NCI-H187 treated with DMSO at 0.1 percent for 48 hours (cell line): ENCODE measurements at regions not wholly inside any gene's neighbourhood (a gene's known extent, or its start where the extent isn't known, plus 50 kb on each side); places are given as distances from the start of the nearest gene placed in this dataset.
"Not testable (repeated sequence)": the region's sequence is repeated elsewhere in the genome, so short reads cannot be mapped to it uniquely, and the experiment has no call there.

Source experiments
- DNase-seq: peaks from one replicate; lab custom pipeline; 2025; lab: John Stamatoyannopoulos, UW

DNA sequence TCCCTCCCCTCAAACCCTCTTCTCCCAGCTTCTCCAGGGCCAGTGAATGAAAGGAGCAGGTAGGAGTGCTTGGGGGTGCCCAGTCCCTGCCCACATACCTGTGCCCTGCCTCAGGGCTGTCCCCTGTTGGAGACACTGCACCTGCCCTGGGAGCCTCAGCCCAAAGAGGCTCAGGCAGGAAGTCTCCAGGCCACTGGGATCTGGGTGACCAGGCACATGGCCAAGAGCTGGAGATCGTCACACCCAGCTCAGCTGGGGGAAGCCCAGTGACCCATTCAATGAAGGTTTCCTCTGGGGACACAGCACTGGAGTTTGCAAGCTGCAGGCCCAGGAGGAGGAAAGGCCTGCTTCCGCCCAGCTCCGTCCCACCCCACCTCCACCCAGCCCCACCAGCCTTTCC is 156.4 kb downstream of the ZFP36L2 start:
- no peak for DNase-seq

DNA sequence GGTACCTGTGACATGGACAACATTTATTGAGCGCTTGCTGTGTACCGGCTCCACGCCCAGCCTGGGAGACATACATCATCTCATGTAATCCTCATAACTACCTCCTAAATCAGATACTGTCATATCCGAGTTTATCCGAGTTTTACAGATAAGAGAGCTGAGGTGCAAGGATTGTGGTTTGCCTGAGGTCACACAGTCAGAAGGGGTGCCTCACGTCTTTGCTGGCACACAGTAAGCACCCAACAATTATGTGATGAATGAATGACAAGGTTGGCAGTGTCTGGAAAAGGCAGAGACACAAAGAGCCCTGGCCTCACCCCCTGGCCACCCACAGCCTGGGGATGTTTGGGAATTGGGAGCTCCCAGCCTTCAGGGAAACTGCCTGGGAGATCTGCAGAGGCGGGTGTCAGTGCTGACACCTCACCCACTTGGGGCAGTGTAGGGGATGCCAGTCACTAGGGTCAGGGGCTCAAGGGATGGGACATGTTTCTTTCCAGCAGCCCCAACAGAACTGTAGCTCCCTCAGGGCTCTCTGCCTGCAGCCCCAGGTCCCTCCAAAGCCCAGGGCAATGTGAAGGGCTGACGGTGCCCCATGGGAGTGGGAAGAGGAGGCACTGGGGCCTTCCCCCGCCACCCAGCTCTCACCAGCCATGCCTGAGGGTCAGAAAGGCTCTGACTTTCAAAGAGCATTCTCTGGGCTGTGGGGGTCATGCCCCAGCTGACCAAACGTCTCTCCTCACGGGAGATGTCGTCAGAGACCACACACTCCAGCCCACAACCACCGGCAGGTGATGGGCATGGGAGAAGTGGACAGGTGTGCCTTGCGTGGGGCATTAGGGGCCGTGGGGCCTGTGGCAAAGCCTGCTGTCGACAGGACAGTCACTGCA is 157.5 kb downstream of the ZFP36L2 start:
- no peak for DNase-seq

DNA sequence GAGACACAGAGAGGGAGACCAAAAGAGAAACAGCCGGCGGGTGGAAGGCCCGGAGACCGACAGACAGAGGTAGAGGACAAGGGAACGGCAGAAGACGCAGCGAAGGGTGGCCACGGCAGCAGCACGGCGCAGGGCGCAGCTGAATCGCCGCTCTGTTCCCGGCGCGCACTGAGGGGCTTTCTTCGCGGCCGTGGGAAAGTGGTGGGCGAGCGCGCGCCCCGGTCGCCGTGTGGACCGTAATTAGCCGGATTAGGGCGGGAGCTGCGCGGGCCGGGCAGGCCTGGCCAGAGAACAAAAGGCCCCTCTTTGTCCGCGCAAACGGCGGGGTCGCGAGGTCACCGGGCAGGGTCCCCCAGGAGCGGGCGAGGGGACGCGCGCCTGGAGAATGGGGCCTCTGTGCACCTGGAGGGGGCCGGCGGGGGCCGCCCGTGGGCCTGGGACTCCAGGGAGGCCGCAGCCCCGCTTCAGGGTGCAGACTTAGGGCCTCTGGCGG is 158.3 kb downstream of the ZFP36L2 start:
- no peak for DNase-seq

DNA sequence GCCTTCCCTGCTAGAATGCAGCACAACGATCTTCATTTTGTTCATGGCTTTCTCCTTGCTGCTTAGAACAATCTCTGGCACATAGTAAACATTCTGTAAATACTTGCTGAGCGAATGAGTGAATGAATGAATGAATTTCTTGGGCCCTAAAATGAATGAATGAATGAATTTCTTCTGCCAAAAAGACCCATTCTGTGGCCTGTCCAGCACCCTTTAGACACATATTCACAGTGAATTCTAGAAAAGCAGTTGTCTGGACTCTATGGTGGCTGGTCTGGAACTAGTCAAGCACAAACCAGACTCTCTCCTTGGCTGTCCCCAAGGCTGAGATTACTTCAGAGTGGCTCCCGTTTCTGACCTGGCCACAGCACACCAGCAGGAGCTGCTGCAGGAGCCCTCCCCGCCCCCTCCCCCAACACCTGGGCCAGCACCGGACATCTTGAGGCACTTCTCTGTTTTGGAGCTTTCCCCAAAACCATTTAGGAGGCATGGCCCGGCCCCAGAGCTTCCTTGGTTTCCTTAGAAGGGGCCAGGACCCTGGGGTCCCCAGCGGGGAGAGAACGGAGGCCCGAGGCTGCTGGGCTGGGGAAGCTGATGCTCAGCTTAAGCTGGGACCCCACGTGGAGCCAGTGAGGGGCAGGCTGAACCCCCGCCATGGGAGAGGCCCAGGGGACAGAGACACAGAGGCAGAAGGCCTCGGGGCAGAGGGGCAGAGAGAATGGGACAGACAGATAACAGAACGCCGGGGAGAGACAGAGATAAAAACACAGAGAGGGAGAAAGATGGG is 159.0 kb downstream of the ZFP36L2 start:
- no peak for DNase-seq

DNA sequence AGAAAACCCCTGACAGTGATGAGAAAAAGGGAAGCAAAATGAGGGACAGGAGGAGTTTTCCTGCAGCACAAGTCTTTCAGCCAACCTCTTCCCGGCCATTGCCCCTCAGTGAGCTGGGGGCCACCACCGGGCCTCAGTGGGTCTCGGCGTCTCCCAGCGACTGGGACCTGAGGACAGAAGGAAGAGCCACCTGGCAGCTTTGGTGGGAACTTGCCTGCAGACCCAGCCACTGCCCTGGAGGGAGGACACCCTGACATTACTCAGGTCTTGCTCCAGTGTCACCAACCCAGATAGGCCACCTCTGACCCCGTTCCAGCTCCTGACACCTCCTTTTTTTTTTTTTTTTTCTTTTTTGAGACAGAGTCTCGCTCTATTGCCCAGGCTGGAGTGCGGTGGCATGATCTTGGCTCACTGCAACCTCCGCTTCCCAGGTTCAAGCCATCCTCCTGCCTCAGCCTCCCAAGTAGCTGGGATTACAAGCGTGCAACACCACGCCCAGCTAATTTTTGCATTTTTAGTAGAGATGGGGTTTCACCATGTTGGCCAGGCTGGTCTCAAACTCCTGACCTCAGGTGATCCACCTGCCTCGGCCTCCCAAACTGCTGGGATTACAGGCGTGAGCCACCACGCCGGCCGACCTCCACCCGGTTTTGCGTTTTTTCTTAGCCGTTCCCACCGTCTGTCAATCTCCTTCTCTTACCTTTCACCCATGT is 159.7 kb downstream of the ZFP36L2 start:
- not testable (repeated sequence) for DNase-seq

DNA sequence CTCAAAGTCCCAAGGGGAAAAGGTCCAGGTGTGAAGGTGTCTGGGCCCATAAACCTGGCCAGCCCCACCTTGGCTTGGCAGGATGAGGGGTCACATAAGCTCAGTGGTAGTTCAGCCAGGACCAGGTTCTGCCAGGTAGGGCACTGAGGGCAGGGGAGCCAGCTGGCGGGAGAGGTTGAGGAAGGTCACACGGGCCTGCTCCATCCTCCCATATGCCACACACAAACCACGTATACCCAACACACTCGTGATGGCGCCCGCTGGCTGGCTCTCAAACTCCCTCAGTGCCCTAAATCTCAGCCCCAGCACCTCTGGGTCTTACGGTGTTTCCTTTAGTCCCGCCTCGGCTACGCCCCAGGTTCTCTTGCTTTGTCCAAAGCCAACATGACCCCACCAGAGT is 160.5 kb downstream of the ZFP36L2 start:
- no peak for DNase-seq

DNA sequence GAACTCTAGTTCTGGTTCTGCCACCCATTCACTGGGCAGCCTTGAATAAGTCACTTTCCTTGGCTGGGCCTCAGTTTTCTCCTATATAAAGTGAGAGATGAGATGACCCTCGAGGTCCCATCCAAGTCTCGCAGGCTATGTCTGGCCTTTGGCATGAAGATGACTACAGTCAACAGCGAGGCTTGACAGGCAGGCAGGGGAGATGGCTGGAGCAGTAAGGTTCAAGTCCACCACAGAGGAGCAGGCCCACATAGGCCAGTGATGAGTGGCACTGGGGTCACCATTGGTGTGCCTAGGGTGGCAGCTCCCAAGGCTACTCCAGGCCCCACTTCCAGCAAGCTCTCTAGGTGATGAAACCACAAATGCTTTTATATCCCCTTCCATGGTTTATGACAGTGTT is 161.4 kb downstream of the ZFP36L2 start:
- no peak for DNase-seq

DNA sequence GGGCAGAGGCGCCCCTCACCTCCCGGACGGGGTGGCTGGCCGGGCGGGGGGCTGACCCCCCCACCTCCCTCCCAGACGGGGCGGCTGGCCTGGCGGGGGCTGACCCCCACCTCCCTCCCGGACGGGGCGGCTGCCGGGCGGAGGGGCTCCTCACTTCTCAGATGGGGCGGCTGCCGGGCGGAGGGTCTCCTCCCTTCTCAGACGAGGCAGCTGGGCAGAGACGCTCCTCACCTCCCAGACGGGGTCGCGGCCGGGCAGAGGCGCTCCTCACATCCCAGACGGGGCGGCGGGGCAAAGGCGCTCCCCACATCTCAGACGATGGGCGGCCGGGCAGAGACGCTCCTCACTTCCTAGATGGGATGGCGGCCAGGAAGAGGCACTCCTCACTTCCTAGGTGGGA is 163.3 kb downstream of the ZFP36L2 start:
- DNase-seq: not testable (repeated sequence)

DNA sequence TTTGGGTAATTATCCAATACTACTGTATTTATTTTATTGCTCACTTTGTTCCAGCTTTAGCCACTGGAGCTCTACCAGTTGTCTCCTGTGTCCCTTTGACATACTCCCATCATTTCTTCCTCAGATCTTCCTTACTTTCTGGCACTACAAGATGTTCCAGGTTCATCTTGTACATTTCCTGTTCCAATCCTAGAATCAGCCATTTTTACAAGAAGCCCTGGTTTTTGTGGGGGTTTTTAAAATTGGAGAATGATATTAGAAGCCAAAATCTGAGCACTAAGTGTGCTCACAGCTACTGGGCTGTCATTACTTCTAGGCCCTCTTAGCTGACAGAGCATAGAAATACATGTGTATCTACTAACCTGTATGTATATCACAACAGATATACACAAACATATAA is 164.3 kb downstream of the ZFP36L2 start:
- DNase-seq: no peak

DNA sequence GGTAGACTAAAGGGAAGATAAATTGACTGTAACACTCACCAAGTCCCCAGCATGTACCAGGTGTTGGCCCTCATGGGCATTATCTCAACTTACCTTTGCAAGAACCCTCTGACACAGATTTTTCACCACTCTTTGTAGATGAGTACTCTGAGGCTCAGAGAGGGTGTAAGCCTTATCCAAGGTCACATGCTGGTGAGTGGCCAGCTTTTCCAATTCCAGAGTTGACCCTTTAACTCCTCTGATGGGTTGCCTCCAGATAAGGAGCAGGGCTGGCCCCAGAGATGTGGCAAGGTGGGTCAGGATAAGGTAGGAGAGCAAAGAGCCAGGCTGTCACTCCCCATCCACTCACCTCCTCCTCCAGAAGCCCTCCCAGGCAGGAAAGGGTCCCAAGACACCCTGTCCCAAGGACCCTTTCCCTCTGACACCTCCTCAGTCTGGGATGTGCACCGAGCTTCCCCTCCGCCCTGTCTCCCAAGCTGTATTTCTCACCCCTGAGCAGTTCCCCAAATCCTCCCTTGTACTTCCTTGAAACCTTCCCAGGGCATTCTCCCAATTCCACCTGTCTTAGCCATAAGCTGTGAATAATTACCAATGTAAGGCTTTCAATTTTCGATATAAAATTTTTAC is 165.9 kb downstream of the ZFP36L2 start:
- DNase-seq: no peak

DNA sequence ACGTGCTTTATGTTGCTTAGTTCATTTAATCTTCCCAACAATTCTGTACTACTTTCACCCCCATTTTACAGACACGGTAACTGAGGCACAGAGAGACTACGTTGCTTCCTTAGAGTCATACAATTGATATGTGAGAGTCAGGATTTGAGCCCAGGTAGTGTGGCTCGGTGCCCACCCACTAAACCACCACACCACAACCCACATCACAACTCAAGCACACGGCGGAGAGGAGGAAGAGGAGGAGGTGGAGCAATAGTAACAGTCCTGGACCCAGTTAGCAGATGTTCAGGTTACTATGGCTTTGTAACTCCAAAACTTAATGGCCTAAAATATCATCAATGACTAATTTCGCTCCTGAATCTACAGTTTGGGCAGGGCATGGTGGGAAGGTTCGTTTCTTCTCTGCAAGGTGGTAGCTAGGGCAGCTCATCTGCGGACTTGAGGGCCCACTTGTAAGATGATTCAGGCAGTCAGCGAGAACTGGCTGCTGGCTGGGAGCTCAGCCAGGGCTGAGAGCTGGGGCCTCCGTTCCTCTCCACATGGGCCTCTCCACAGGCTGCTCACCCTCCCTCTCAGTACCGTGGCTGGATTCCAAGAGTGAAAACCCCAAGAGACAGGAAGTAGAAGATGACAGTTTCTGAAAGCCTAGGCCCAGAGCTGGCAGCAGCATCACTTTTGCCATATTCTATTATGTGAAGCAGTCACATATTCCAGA is 167.1 kb downstream of the ZFP36L2 start:
- DNase-seq: peak; percentile 8

DNA sequence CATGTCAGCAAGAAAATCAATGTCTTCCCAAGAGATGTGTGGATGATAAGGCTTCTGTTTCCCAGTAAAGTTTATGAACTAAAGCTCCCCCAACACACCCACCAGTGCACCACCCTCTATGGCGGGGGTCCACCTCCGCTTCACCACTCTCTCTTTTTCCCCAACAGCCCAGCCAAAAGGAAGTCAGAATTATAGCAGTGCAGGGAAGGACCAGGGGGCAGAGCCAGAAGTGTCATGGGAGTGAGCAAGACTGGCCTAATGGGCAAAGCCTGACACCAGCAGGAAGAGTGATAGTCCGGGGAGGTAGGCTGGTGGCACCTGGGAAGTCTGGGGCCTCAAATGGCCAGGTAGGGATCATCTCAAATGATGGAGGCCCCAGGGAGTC is 167.7 kb downstream of the ZFP36L2 start:
- no peak for DNase-seq

DNA sequence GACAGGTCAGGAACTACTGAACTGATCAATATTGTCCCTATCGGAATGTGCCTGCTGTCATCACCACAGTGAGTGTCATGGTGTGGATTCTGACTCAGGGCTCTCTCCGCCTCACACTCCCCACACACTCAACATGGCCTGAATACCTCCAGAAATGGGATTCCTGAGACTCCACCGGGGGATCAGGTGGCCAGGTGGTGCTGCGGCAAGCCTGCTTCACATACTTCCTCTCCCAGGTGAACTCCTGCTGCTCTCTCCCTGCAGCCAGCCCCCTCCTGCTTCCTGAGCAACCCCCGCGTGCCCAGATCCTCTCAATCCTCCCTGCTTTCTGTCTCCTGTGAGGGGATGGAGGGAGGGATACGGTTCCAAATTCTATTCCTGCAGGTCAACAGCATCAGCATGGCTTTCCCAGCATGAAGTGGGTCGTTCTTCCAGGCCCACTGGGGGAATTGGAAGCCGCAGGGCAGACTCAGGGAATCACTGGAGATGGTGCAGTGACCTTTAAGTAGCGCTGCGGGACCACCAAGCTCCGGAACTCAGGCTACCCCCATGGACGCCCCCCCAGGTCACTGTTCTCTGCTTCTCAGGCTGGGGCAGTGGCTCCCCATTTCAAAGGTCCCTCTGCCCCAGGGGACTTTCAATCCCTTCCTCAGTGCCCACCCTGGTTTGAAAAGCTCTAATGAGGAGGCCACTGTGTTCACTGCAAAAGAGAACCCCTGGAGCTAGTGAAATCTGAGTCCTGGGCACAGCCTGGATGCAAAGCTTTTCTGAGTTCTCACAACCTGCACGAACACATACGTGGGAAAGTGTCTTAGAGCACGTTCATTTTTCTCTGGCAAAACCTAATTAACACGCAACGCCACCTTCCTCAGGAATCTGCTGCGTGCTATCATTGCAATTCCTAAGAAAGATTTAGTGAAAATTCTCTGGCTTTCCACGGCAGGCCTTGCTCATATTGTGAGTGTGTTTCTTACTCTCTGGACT is 168.4 kb downstream of the ZFP36L2 start:
- DNase-seq: no peak

DNA sequence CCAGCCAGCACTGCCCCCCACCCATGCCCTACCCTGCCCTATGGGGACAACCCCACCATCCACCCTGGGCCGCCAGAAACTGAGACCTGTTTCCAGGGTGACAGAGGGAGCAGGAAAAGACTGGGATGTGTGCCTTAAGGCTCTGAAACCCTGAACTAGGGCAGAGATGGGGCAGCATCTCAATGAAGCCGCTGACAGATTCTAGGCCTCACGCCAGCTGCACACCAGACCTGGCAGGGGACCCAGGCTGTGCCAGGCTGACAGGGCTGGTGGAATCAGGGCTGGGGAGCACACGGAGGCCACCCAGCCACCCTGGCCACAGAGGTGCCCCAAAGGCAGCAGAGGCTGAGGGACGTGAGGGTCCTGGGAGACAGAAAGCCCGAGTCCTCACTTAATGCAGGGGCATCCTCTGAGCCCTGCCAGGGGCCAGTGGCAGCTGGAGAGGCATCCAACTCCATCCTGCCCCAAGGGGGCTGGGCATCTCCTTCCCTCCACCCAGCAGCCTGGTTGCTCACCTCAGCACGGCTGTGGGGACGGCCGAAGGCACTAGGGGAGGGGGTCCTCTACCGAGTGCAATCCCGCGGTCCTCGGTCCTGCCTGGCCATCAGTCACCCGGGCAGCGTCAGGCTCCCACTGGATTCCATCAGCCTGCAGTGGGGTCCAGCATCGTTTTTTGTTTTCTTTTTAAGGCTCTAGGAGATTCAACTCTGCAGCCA is 169.2 kb downstream of the ZFP36L2 start:
- no peak for DNase-seq

DNA sequence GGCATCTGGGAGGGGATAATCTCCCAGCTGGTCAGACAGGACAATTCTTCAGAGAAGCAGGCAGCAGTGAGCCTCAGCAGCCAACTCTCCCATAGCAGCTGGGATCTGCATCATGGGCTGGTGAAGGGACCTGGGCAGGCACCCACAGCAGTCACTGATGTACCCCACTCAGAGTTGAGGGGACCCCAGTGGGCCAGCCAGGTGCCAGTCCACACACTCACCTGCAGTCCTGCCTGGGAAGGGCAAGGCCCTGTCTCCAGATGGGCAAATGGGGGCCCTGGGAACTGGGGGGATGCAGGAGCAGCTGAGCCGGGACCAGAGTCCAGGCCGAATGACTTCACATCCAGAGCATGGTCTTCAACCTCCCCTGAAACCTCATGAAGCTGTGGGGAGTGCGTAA is 170.4 kb downstream of the ZFP36L2 start:
- DNase-seq: no peak

DNA sequence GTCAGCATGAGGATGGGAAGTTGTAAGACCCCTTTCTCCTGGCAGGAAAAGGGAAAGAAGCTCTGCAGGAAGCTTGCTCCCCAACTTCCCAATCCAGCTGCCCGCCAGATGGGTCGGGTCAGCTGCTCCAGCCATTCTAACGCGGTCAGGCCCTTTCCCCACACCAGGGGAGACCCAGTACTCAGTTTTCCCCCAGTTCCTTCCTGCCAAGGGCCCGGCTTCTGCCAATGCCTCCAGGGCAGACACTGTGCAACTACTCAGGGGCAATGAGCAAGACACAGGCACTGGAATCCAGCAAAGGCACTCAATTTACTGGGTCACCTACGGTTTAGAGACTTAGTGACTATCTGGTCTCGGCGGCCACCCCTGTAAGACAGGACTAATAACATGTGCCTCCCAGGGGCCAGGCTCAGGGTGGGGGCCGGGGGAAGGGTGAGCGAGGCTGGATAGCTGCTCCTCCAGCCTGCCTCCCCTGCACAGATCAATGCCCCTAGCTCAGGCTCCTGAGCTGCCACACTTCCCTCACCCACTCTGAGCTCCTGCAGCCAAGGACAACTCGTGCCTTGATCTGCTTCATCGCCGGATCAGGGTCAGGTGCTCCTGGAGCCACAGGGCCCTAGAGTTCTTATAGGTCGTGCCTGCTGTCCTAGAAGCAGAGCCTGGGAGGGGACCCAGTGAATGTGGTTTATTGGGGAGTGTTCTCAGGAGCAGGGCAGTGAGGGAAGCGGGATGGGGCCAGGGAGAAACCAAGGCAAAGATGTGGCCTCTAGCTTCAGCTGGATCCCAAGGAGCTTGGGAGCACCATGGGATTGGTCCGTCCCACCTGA is 171.1 kb downstream of the ZFP36L2 start:
- no peak for DNase-seq

DNA sequence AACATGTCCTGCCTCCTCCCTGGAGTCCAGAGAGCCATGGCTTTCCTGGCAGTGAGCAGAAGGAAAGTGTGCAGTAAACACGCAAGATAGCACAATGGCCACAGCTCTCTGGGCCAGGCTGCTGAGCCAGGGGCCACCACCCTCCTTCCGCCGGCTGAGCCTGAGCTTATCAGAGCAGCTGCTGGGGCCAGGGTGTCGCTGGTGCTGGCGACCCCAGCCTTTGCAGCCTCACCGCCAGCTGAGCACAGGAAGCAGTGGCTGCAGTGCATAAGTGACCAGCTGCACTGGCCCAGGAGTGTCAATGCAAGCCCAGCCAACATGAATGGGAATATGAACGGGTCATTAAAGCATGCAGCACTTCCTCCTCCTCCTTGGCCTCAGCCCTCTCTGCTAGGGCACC is 172.0 kb downstream of the ZFP36L2 start:
- DNase-seq: no peak

DNA sequence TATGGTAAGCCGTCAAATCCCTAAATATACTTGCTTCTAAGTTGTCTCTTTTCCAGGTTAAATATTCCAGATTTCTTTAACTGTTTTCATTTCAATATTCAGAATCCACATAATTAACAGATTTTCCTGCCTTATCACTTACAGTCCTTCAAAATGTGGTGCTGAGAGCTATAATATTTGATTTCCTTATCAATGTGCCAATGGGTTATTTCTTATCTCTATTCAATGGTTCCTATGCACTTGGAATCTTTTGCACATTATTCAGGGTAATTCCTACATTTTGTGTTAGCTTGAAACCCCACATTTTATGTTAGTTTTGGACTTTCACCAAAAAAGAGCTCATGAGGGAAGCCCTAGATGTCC is 173.5 kb downstream of the ZFP36L2 start:
- DNase-seq: no peak
